Colonic mucosa (tissue), 4 donors: ENCODE measurements at regions not wholly inside any gene's neighbourhood (a gene's known extent, or its start where the extent isn't known, plus 50 kb on each side); places are given as distances from the start of the nearest gene placed in this dataset.

Experiments
- DNase-seq: peaks from one replicate; pipeline ENCODE4 v3.0.0-alpha.2; 2020
- H3K27ac ChIP-seq: fragments of 200-600 bp; one replicate; pipeline ENCODE4 v1.8.0; 2021
- H3K27me3 ChIP-seq: fragments of 200-600 bp; one replicate; pipeline ENCODE4 v1.8.0; 2021
- H3K36me3 ChIP-seq: fragments of 200-600 bp; one replicate; pipeline ENCODE4 v1.8.0; 2021
- H3K4me1 ChIP-seq: fragments of 200-600 bp; one replicate; pipeline ENCODE4 v1.8.0; 2021; ENCODE audit warnings: mild to moderate bottlenecking
- H3K4me3 ChIP-seq: fragments of 200-600 bp; one replicate; pipeline ENCODE4 v1.8.0; 2021
- H3K9ac ChIP-seq, 2 donors: one replicate each; pipeline ENCODE4 v1.7.0; 2013; ENCODE audit warnings: control low read depth in 2 of 2, low read depth in 2 of 2, low read length in 2 of 2
- H3K9me3 ChIP-seq: fragments of 200-600 bp; one replicate; pipeline ENCODE4 v1.8.0; 2021
- CTCF ChIP-seq: fragments of 200-600 bp; IDR thresholded peaks from one replicate; pipeline ENCODE4 v1.8.0; 2022; ENCODE audit warnings: antibody characterized with exemption, mild to moderate bottlenecking
- intact Hi-C: fragments of 100-400 bp; cut with DNase I; formaldehyde crosslinking; loops from one replicate; pipeline ENCODE4 v1.14.1; 2022
- donor health status: healthy.
- donor health status: DM: no; HTN: no; CAD: no.
- donor health status: DM: no; HTN: no; CAD: no.

DNA sequence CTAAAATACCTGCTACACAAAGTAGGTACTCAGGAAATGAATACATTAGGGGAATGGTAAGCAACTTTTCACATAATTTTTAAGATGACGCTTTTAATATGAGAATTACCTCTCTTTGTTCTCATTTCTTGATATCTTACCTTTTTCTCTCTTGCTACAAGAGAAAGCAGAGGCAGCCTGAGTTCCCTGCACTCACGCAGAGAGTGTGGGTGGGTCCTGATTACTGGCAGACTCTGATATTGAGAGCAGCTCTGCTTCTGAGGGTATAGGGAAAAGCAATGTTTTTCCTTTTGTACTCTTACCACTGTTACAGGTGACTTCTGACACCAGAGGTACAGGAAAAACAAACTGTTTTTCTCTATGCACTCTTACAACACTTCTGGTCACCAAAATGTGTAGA, 420.2 kb upstream of the TMTC1 start:
- H3K9ac ChIP-seq = no peak overlapping the region
- no peaks in the 10 kb centered on the region for H3K27me3 ChIP-seq
- intact Hi-C loops = no loop called here
- H3K27ac ChIP-seq = no peak overlapping the region
- H3K9me3 ChIP-seq = no peaks in the 10 kb centered on the region
- H3K4me1 ChIP-seq = no peaks in the 10 kb centered on the region
- no peaks in the 10 kb centered on the region for H3K36me3 ChIP-seq
- TF ChIP-seq CTCF = no peak
- no peak overlapping the region for H3K4me3 ChIP-seq
- DNase-seq = no peak

DNA sequence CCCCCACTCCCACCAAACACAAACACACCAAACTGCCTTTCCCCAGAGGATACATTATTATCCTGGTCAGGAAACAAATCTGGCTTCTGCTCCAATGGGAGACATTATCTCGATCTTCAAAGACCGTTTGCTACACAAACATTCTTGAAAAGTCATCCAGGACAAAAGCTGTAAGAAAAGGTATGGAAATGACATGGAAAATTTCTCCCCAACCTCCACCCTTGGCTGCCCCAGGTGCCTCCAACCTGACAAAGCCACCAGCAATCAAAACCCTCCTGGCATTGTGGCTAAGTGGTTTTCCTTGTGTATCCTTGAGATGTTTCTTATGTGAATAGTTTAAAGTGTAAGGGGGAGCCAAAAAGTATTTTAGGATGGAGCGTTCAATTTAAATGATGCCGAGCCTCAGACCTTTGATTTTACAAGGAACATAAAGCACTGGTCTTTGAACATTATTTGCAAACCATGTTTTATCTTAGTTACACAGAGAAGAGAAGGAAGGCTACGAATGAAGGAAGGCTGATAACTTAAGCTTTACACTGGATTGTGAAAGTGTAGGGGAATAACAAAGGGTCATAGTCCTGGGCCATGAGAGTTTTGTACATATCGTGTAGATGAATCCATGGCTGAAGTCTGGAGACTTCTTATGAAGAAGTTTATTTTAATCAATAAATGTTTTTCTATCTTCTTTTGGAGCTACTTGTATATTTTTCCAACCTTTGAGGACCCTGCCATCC, 418.9 kb upstream of the TMTC1 start:
- Histone ChIP-seq H3K4me3 (no peak overlapping the region), H3K27ac (no peak overlapping the region), H3K4me1 (no peaks in the 10 kb centered on the region), H3K9me3 (no peaks in the 10 kb centered on the region), H3K27me3 (no peaks in the 10 kb centered on the region), H3K36me3 (no peaks in the 10 kb centered on the region), H3K9ac (no peak overlapping the region)
- intact Hi-C loops = no loop called here
- no peak for TF ChIP-seq CTCF
- no peak for DNase-seq

GRCh38 chr12:30201301-30202160, 417.8 kb upstream of the TMTC1 start:
- Histone ChIP-seq H3K27ac (no peak overlapping the region), H3K27me3 (no peaks in the 10 kb centered on the region), H3K36me3 (no peaks in the 10 kb centered on the region), H3K9ac (no peak overlapping the region), H3K4me1 (no peaks in the 10 kb centered on the region), H3K9me3 (no peaks in the 10 kb centered on the region), H3K4me3 (no peak overlapping the region)
- no peak for DNase-seq
- TF ChIP-seq CTCF = no peak
- intact Hi-C loops = no loop called here

DNA sequence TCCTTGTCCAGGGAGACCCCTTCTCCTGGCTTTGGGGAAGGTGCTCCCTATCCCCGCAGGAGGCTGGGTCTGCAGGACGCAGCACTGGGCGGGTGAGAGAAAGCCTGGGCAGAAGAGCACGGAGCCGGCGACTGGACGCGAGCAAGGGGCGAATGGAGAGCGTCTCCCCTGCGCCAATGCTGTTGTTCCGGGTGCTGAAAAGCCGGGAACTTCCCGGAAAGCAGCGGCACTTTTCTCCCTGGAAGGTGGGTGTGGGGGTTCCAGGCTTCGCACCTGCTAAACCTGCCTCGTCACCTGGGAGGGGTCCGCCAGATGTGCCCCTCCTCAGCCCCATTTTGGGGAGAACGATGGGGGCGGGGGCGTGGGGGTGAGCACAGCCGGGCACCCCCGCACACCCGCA, 417.1 kb upstream of the TMTC1 start:
- Histone ChIP-seq H3K4me1 (no peaks in the 10 kb centered on the region), H3K9ac (no peak overlapping the region), H3K36me3 (no peaks in the 10 kb centered on the region), H3K4me3 (no peak overlapping the region), H3K27me3 (no peaks in the 10 kb centered on the region), H3K9me3 (no peaks in the 10 kb centered on the region), H3K27ac (no peak overlapping the region)
- no peak for DNase-seq
- intact Hi-C loops = no loop called here
- no peak for TF ChIP-seq CTCF

- H3K9ac ChIP-seq = no peak overlapping the region
- H3K27ac ChIP-seq = no peak overlapping the region
- no peak overlapping the region for H3K4me3 ChIP-seq
- no peaks in the 10 kb centered on the region for H3K27me3 ChIP-seq
- no peaks in the 10 kb centered on the region for H3K4me1 ChIP-seq
- H3K9me3 ChIP-seq = no peaks in the 10 kb centered on the region
- H3K36me3 ChIP-seq = no peaks in the 10 kb centered on the region
- intact Hi-C loops = no loop called here
- no peak for TF ChIP-seq CTCF
- no peak for DNase-seq
Observed at GRCh38 chr12:30197392-30198057, 413.8 kb upstream of the TMTC1 start.
